CD14-positive monocyte (primary cell): ENCODE measurements at regions not wholly inside any gene's neighbourhood (a gene's known extent, or its start where the extent isn't known, plus 50 kb on each side); places are given as distances from the start of the nearest gene placed in this dataset.

Experiments
- DNase-seq, 3 donors: peaks; one replicate each; pipeline ENCODE4 v3.0.0-alpha.2; 2011 to 2022
- H2AFZ ChIP-seq: 2 replicates; pipeline ENCODE4 v1.6.0; 2012; ENCODE audit warnings: mild to moderate bottlenecking, low read depth, low read length, inconsistent platforms; ENCODE audit not compliant: insufficient read depth, poor library complexity, severe bottlenecking
- H3K27ac ChIP-seq, 2 donors: 1 replicate in 1 of 2; 2 replicates in 1 of 2; pipeline ENCODE4 v1.5.1; 2012 to 2013; ENCODE audit warnings: low read length in 2 of 2, control low read depth in 1 of 2, inconsistent platforms in 1 of 2, low read depth in 1 of 2, mild to moderate bottlenecking in 1 of 2
- H3K27me3 ChIP-seq, 2 donors: one replicate each; pipeline versions ENCODE4 v1.6.0 to v1.6.1; 2011 to 2013; ENCODE audit warnings: low read length in 2 of 2; ENCODE audit not compliant: control insufficient read depth in 2 of 2, insufficient read depth in 2 of 2
- H3K36me3 ChIP-seq, 2 donors: replicated peaks in 1 of 2; 1 replicate in 1 of 2; 2 replicates in 1 of 2; pipeline versions ENCODE4 v1.5.1 to v1.6.1; 2012 to 2013; ENCODE audit warnings: low read length in 2 of 2, control low read depth in 1 of 2, inconsistent platforms in 1 of 2, mild to moderate bottlenecking in 1 of 2; ENCODE audit not compliant: insufficient read depth in 2 of 2, control insufficient read depth in 1 of 2
- H3K4me1 ChIP-seq, 2 donors: 1 replicate in 1 of 2; 2 replicates in 1 of 2; pipeline versions ENCODE4 v1.5.1 to v1.6.1; 2012 to 2013; ENCODE audit warnings: low read length in 2 of 2, control low read depth in 1 of 2, inconsistent platforms in 1 of 2, mild to moderate bottlenecking in 1 of 2, moderate library complexity in 1 of 2; ENCODE audit not compliant: insufficient read depth in 2 of 2, control insufficient read depth in 1 of 2
- H3K4me2 ChIP-seq: replicated peaks from 2 replicates; pipeline ENCODE3; 2012; ENCODE audit warnings: low read length, moderate library complexity, mild to moderate bottlenecking; ENCODE audit not compliant: poor library complexity, severe bottlenecking; ENCODE audit errors: extremely low read depth
- H3K4me3 ChIP-seq, 3 experiments: fragments of 200-600 bp in 1 of 3; sonication (generic) in 1 of 3; replicated peaks in 1 of 3; 1 replicate in 2 of 3; 2 replicates in 1 of 3; pipeline ENCODE4 v1.5.1; 2011 to 2013; ENCODE audit warnings: low read length in 3 of 3, mild to moderate bottlenecking in 3 of 3, control low read depth in 2 of 3, low read depth in 2 of 3, inconsistent platforms in 1 of 3, moderate library complexity in 1 of 3
- H3K79me2 ChIP-seq: 2 replicates; pipeline ENCODE4 v1.6.0; 2012; ENCODE audit warnings: mild to moderate bottlenecking, control low read depth, inconsistent platforms, low read length, moderate library complexity; ENCODE audit not compliant: insufficient read depth
- H3K9ac ChIP-seq: 2 replicates; pipeline ENCODE4 v1.6.0; 2017; ENCODE audit warnings: low read length, mild to moderate bottlenecking; ENCODE audit not compliant: insufficient read depth, poor library complexity, severe bottlenecking
- H3K9me3 ChIP-seq, 2 donors: replicated peaks in 1 of 2; 1 replicate in 1 of 2; 2 replicates in 1 of 2; pipeline versions ENCODE4 v1.5.1 to v1.6.1; 2012 to 2013; ENCODE audit warnings: low read length in 2 of 2, control low read depth in 1 of 2; ENCODE audit not compliant: control insufficient read depth in 1 of 2, insufficient read depth in 1 of 2
- H4K20me1 ChIP-seq: 2 replicates; pipeline ENCODE4 v1.6.0; 2012; ENCODE audit warnings: mild to moderate bottlenecking, low read length, control low read depth, moderate library complexity; ENCODE audit not compliant: insufficient read depth
- H3K27ac Mint-ChIP-seq, 7 donors: one replicate each; pipeline ENCODE4 v1.8.0; 2020; ENCODE audit warnings: mild to moderate bottlenecking in 7 of 7, mixed read lengths in 7 of 7, moderate library complexity in 6 of 7, inconsistent platforms in 2 of 7
- H3K27me3 Mint-ChIP-seq, 3 donors: one replicate each; pipeline ENCODE4 v1.8.0; 2021 to 2022; ENCODE audit warnings: low read depth in 3 of 3, mild to moderate bottlenecking in 3 of 3, mixed read lengths in 3 of 3, moderate library complexity in 3 of 3, inconsistent platforms in 1 of 3
- H3K36me3 Mint-ChIP-seq, 2 donors: one replicate each; pipeline ENCODE4 v1.8.0; 2020; ENCODE audit warnings: mixed read lengths in 2 of 2, inconsistent platforms in 1 of 2, mild to moderate bottlenecking in 1 of 2
- H3K4me1 Mint-ChIP-seq: one replicate; pipeline ENCODE4 v1.8.0; 2020; ENCODE audit warnings: mild to moderate bottlenecking, mixed read lengths
- H3K4me3 Mint-ChIP-seq, 2 donors: one replicate each; pipeline ENCODE4 v1.8.0; 2020; ENCODE audit warnings: mild to moderate bottlenecking in 2 of 2, mixed read lengths in 2 of 2, moderate library complexity in 1 of 2
- H3K9me3 Mint-ChIP-seq, 7 donors: one replicate each; pipeline ENCODE4 v1.8.0; 2020 to 2022; ENCODE audit warnings: mixed read lengths in 7 of 7, mild to moderate bottlenecking in 6 of 7, moderate library complexity in 6 of 7, inconsistent platforms in 2 of 7
- WGBS: methylation state at CpG from one replicate; pipeline ENCODE4 v1.1.5; 2013; ENCODE audit warnings: missing lambda C conversion rate; ENCODE audit not compliant: insufficient coverage; 5-methylcytosine and 5-hydroxymethylcytosine counted together
- intact Hi-C, 2 donors: fragments of 100-400 bp; cut with micrococcal nuclease; formaldehyde crosslinking; loops; one replicate each; pipeline versions ENCODE4 v1.15.0 to v1.15.1; 2023
- TF ChIP-seq, protein P1 (sequence below): fragments of 200-600 bp; IDR thresholded peaks from one replicate; pipeline ENCODE4 v1.8.0; 2022; ENCODE audit warnings: antibody characterized with exemption, mild to moderate bottlenecking

DNA sequence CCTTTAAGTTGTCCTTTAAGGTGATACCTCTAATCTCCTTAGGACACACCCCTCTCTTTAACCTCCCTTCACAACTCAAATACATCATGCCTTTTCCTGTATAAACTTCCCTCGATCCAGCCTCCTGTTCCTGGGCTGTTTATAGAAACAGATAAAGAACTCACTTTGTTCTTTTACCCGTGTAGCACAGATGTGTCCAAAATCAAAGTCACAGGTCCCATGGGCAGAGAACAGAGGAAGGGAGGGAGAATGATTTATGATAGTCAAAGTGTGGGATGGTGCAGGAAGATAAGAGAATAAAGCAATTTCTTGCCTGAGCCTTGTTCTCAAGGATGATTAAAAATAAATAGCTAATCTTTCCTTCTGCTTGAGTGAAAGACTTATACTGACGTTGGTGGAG lies 50.3 kb upstream of the CABCOCO1 start:
- no peak overlapping the region for H3K4me3 ChIP-seq
- no peaks in the 10 kb centered on the region for H3K27me3 ChIP-seq
- H3K27ac ChIP-seq = no peak overlapping the region
- no peaks in the 10 kb centered on the region for H3K36me3 ChIP-seq
- peaks cover 0 to 3% (median 0%) of the 10 kb centered on the region in 3 donors for H3K27me3 Mint-ChIP-seq
- H3K9me3 ChIP-seq = no peaks in the 10 kb centered on the region
- H3K4me2 ChIP-seq = no peak overlapping the region
- H3K4me1 ChIP-seq = no peaks in the 10 kb centered on the region
- intact Hi-C loops = no loop called here
- no peaks in the 10 kb centered on the region for H3K4me1 Mint-ChIP-seq
- no peak overlapping the region for H2AFZ ChIP-seq
- H3K27ac Mint-ChIP-seq = no peak overlapping the region
- H3K9ac ChIP-seq = no peak overlapping the region
- WGBS = 10% methylated on average over 1 of the region's 3 CpGs
- H3K79me2 ChIP-seq = no peaks in the 10 kb centered on the region
- peaks cover 0 to 5% (median 0%) of the 10 kb centered on the region in 7 donors for H3K9me3 Mint-ChIP-seq
- H4K20me1 ChIP-seq = no peaks in the 10 kb centered on the region
- TF ChIP-seq, protein P1, sequence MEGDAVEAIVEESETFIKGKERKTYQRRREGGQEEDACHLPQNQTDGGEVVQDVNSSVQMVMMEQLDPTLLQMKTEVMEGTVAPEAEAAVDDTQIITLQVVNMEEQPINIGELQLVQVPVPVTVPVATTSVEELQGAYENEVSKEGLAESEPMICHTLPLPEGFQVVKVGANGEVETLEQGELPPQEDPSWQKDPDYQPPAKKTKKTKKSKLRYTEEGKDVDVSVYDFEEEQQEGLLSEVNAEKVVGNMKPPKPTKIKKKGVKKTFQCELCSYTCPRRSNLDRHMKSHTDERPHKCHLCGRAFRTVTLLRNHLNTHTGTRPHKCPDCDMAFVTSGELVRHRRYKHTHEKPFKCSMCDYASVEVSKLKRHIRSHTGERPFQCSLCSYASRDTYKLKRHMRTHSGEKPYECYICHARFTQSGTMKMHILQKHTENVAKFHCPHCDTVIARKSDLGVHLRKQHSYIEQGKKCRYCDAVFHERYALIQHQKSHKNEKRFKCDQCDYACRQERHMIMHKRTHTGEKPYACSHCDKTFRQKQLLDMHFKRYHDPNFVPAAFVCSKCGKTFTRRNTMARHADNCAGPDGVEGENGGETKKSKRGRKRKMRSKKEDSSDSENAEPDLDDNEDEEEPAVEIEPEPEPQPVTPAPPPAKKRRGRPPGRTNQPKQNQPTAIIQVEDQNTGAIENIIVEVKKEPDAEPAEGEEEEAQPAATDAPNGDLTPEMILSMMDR = no peak
- no peak for DNase-seq
- H3K36me3 Mint-ChIP-seq = no peaks in the 10 kb centered on the region
- H3K4me3 Mint-ChIP-seq = no peak overlapping the region

DNA sequence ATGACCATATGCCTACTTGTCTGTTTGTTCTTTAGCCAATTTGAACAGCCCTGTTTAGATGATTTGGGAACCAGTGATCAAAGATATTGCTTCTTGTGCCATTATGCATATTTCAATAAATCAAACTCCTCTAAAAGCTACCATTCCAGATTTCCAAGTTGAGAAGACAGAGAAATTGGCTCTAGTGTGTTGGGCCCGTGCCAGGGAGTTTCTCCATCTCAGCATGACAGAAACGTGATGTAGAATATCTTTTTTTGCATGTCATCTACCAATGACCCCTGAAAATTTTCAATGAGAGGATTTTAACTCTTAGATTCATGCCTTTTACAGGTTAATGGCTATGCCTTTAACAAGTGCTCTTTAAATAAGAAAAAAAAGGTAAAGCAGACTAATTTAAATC lies 50.7 kb upstream of the CABCOCO1 start:
- Mint-ChIP-seq H3K27ac (no peak overlapping the region), H3K4me3 (no peak overlapping the region), H3K27me3 (peaks cover 0 to 2% (median 0%) of the 10 kb centered on the region in 3 donors), H3K4me1 (no peaks in the 10 kb centered on the region), H3K36me3 (no peaks in the 10 kb centered on the region), H3K9me3 (peaks cover 0 to 5% (median 0%) of the 10 kb centered on the region in 7 donors)
- Histone ChIP-seq H3K79me2 (no peaks in the 10 kb centered on the region), H3K36me3 (no peaks in the 10 kb centered on the region), H3K4me1 (no peaks in the 10 kb centered on the region), H3K4me3 (no peak overlapping the region), H4K20me1 (no peaks in the 10 kb centered on the region), H3K9me3 (no peaks in the 10 kb centered on the region), H3K27ac (no peak overlapping the region), H3K27me3 (no peaks in the 10 kb centered on the region), H3K4me2 (no peak overlapping the region), H2AFZ (no peak overlapping the region), H3K9ac (no peak overlapping the region)
- TF ChIP-seq, protein P1 = no peak
- intact Hi-C loops = no loop called here
- no CpG with 5 or more reads among the region's 2 CpGs for WGBS
- no peak for DNase-seq
